Cerebellar cortex (tissue), 1 donor: ENCODE measurements at regions not wholly inside any gene's neighbourhood (a gene's known extent, or its start where the extent isn't known, plus 50 kb on each side); places are given as distances from the start of the nearest gene placed in this dataset.

Experiments used
- DNase-seq: peaks from one replicate; pipeline ENCODE4 v3.0.0-alpha.2; 2015; ENCODE audit warnings: low spot score

- peak; percentile 52 for DNase-seq
These were observed 76.1 kb upstream of the ATP11B start for GRCh38 chr3:182717216-182717615.

- DNase-seq = no peak
These were observed 70.4 kb upstream of the ATP11B start for GRCh38 chr3:182722907-182723306.

GRCh38 chr3:182723596-182723995 is 69.7 kb upstream of the ATP11B start:
- no peak for DNase-seq

- DNase-seq = peak; percentile 38
These were observed 67.7 kb upstream of the ATP11B start for GRCh38 chr3:182725372-182726251.

GRCh38 chr3:182726258-182727142 is 66.8 kb upstream of the ATP11B start:
- DNase-seq = no peak

GRCh38 chr3:182728238-182728637 is 65.1 kb upstream of the ATP11B start:
- no peak for DNase-seq

GRCh38 chr3:182729903-182730674 is 63.2 kb upstream of the ATP11B start:
- DNase-seq = no peak

- no peak for DNase-seq
These were observed 62.6 kb upstream of the ATP11B start for GRCh38 chr3:182730675-182731042.

- DNase-seq = no peak
These were observed 61.5 kb upstream of the ATP11B start for GRCh38 chr3:182731764-182732163.

- no peak for DNase-seq
These were observed 60.9 kb upstream of the ATP11B start for GRCh38 chr3:182732232-182733015.

GRCh38 chr3:182735672-182736071 is 57.6 kb upstream of the ATP11B start:
- DNase-seq = no peak

- DNase-seq = no peak
These were observed 55.5 kb upstream of the ATP11B start for GRCh38 chr3:182737825-182738224.

- DNase-seq = no peak
These were observed 54.5 kb upstream of the ATP11B start for GRCh38 chr3:182738583-182739411.

- no peak for DNase-seq
These were observed 53.7 kb upstream of the ATP11B start for GRCh38 chr3:182739619-182740018.

GRCh38 chr3:182740710-182741109 is 52.6 kb upstream of the ATP11B start:
- no peak for DNase-seq

- DNase-seq = no peak
These were observed 52.1 kb upstream of the ATP11B start for GRCh38 chr3:182741214-182741613.
